ENCODE measurements at regions not wholly inside any gene's neighbourhood (a gene's known extent, or its start where the extent isn't known, plus 50 kb on each side); places are given as distances from the start of the nearest gene placed in this dataset.

GRCh38 chr4:157942017-157942416 lies 230.8 kb downstream of the GASK1B start:
- DNase-seq = no peak

- DNase-seq = no peak
Measured at GRCh38 chr4:157934151-157934550, 238.7 kb downstream of the GASK1B start.

GRCh38 chr4:157932936-157933335 lies 239.9 kb downstream of the GASK1B start:
- no peak for DNase-seq

GRCh38 chr4:157929486-157929885 lies 243.3 kb downstream of the GASK1B start:
- DNase-seq = no peak

- DNase-seq = no peak
Measured at GRCh38 chr4:157918036-157918832, 254.6 kb downstream of the GASK1B start.

GRCh38 chr4:157912212-157912611 lies 260.6 kb downstream of the GASK1B start:
- DNase-seq = no peak

- no peak for DNase-seq
Measured at GRCh38 chr4:157911662-157912061, 261.2 kb downstream of the GASK1B start.

- DNase-seq = no peak
Measured at GRCh38 chr4:157908691-157909090, 264.1 kb downstream of the GASK1B start.

- DNase-seq = no peak
Measured at GRCh38 chr4:157908031-157908430, 264.8 kb downstream of the GASK1B start.

- no peak for DNase-seq
Measured at GRCh38 chr4:157907226-157907946, 265.4 kb downstream of the GASK1B start.

- DNase-seq = no peak
Measured at GRCh38 chr4:157898836-157899605, 273.8 kb downstream of the GASK1B start.

- no peak for DNase-seq
Measured at GRCh38 chr4:157897855-157898370, 274.9 kb downstream of the GASK1B start.

- no peak for DNase-seq
Measured at GRCh38 chr4:157896726-157897125, 276.1 kb downstream of the GASK1B start.

- DNase-seq = no peak
Measured at GRCh38 chr4:157895205-157895604, 277.6 kb downstream of the GASK1B start.

GRCh38 chr4:157889788-157890187 lies 283.0 kb downstream of the GASK1B start:
- DNase-seq = no peak

GRCh38 chr4:157888281-157888680 lies 284.5 kb downstream of the GASK1B start:
- no peak for DNase-seq

GRCh38 chr4:157887316-157887715 lies 285.5 kb downstream of the GASK1B start:
- DNase-seq = no peak

GRCh38 chr4:157886645-157887044 lies 286.2 kb downstream of the GASK1B start:
- DNase-seq = no peak

GRCh38 chr4:157885811-157886210 lies 287.0 kb downstream of the GASK1B start:
- DNase-seq = no peak

- DNase-seq = no peak
Measured at GRCh38 chr4:157882901-157883300, 289.9 kb downstream of the GASK1B start.

GRCh38 chr4:157880761-157881160 lies 292.1 kb downstream of the GASK1B start:
- no peak for DNase-seq

GRCh38 chr4:157854819-157855218 lies 318.0 kb downstream of the GASK1B start:
- DNase-seq = no peak

- no peak for DNase-seq
Measured at GRCh38 chr4:157840648-157841047, 332.2 kb downstream of the GASK1B start.

All from NCI-H1092 (cell line).